ENCODE measurements at regions not wholly inside any gene's neighbourhood (a gene's known extent, or its start where the extent isn't known, plus 50 kb on each side); places are given as distances from the start of the nearest gene placed in this dataset.

DNA sequence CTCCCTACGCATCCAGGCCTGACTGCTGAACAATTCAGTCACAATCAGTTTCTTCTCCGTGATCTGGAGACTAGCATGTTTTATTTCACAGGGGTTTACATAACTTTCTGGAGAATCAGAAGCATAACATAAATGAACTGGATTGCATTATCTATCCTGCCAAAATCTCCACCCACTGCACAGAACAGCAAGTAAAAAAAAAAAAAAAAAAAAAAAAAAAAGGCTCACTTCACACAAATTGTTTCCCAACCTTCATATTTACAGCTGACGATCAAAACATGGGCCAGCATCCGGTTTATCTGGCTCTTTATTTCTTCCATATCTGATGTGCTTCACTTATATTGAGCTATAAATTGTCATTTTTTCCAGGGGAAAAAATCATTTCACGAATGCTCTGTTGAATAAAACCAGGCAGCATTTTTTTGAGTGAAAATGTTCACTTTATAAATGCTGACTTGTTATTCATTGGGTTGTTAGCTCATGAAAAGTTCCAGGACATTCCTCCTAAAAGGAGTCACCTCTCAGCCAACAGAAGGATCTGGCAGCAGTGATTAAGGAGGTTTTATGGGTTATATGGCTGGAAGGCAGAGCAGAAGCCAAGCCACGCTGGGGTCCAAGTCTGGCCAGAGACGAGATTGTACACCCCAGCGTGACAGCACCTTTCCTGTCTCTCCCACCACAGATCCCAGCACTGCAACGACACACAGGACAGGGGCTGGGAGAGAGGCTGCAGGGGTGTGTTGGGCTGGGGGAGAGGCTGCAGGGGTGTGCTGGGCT, 51.2 kb upstream of the GLI2 start:
- no peak for DNase-seq

DNA sequence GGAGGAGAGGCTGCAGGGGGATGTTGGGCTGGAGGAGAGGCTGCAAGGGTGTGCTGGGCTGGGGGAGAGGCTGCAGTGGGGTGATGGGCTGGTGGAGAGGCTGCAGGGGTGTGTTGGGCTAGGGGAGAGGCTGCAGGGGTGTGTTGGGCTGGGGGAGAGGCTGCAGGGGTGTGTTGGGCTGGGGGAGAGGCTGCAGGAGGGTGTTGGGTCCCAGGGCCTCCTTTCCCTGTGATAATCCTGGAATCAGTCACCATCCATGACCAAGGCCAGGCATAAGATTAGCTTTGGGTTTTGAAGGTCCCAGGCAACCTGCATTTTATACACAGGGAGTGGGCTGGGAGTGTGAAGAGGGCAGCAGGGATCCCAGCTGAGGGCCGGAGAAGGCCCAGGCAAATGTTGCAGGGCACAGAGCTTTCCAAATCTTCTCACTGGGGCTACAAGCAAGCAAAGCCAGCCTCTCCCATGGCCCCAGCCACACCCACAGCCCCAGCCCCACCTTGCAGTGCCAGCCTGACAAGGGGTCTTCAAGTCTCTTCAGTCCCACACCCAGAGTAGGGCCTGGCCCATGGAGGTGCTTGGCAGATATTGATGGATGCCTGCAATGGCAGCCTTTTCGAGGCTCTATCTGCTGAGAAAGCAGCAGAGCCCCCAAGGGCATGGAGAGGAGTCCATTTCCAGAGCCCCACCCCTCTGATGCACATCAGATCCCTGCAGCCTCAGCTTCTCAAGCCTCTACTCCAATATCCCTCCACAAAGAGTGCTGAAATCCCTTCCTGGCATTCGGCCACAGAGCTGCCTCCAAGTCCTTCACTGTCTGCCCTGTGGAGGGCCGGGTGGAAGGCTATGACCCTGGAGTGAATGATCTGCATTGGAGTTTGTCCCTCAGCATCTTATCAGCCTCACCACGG, 50.3 kb upstream of the GLI2 start:
- no peak for DNase-seq
